ENCODE measurements at regions not wholly inside any gene's neighbourhood (a gene's known extent, or its start where the extent isn't known, plus 50 kb on each side); places are given as distances from the start of the nearest gene placed in this dataset.
A peak's percentile ranks its signal among the peaks of the same experiment; 100 is the strongest.

GRCh38 chr9:87290241-87291052 is 207.2 kb upstream of the DAPK1 start:
- no peak for DNase-seq

- DNase-seq: no peak
Observed at GRCh38 chr9:87292449-87293191, 205.0 kb upstream of the DAPK1 start.

- DNase-seq: no peak
Observed at GRCh38 chr9:87294126-87294525, 203.5 kb upstream of the DAPK1 start.

DNA sequence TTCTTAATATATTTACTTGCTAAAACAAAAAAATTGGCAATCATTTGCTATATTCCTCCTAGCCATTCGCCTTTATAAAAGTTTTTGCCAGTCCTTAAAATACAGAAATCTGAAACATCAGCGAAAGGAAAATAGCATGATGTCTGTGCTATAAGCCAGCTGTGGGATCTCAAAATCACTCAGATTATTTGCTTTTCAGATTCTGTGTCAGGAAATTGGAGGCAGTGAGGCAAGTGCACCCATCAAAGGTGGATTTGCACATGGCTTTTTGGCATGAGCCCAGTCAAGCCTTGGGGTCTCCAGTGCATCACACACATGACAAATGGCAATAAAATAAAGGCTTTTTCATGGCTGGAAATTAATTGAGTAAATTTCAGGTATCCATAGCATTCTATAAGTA is 196.8 kb upstream of the DAPK1 start:
- no peak for DNase-seq

GRCh38 chr9:87301371-87301770 is 196.3 kb upstream of the DAPK1 start:
- DNase-seq: no peak

- no peak for DNase-seq
Observed at GRCh38 chr9:87305151-87305550, 192.5 kb upstream of the DAPK1 start.

- DNase-seq: no peak
Observed at GRCh38 chr9:87306006-87306405, 191.7 kb upstream of the DAPK1 start.

DNA sequence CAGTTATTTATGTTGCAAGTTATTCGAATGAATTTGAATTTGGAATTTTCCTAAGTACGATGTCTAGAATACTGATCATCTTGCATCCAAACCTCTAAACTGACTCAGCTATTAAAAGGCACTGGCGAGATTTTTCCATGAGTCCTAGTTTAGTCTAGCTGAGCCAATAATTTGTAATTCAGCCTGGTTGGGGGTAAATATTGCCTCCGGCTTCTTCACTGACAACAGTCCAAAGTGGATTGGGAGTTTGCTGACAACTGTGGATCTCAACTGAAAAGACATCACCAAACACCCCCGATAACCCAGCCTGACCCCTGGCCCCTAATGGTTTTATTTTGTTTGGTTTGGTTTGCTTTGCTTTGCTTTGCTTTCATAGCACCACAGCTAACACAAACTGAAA is 189.8 kb upstream of the DAPK1 start:
- DNase-seq: no peak

DNA sequence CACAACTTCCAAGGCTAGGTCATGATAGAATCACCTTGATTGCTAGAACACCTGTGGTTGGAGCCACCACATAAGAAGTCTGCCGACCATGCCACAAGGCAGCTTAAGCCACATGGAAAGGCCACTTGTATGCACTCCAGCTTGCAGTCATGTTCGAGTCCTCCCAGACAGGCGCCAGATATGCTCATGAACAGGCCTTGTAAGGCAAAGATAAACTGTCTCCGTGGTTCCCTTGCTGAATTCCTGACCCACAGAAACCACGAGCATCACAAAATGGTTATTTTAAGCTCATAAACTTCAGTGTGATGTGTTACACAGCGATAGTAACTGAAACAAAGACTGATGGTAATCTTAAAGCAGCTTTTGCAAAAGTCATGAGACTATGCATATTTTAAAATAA is 188.4 kb upstream of the DAPK1 start:
- no peak for DNase-seq

GRCh38 chr9:87310827-87311523 is 186.7 kb upstream of the DAPK1 start:
- DNase-seq: no peak

DNA sequence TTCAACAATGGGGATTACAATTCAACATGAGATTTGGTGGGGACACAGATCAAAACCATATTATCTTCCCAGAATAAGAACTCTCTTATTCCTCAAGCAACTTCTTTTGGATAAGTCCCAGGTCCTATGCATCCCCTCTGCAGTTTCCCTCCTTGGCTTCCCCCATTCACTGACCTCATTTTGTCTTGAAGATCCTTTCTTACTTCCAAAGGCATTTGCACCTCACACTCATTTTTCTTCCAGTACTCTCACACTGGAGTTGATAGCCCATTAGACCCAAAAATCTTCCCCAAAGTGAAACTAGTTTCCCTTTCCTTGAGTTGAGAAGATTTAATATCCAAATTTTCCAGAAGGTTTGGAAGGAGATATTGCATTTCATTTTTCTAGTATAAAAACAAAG is 178.0 kb upstream of the DAPK1 start:
- DNase-seq: no peak

- DNase-seq: no peak
Observed at GRCh38 chr9:87320146-87320884, 177.4 kb upstream of the DAPK1 start.

DNA sequence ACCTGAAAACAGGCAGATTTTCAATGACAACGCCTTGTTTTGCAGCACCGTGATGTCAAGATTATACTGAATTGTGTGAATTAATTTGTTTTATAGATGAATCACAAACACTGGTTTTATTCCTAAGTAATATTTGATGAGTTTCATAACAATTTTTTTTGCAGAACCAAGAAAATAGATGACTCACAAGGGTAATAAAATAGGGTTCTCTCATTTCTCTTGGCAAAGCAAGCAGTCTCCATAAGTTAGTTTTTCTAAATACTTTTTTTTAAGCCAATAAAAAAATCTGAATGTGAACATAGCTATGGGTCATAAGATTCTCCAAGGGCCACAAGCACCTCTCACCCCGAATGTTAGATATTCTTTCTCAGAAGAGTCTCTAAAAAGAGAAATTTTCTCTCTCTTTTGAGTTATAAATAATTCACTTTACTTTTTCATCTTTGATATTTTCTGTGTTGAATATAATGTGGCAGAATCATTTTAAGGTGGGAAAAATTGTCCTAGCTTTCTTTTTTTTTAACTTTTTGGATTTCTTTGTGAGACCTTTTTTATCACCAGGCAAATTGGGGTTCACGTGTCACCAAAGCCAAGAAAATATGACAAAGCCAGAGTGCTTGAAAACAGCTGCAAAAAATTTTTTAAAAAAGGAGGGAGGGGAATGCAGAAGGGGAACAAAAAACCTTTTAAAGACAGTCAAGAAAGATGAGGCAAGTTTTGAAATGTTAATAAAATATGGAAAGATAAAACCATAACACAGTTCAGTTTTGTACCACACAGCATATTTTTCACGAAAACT is 174.6 kb upstream of the DAPK1 start:
- DNase-seq: no peak

DNA sequence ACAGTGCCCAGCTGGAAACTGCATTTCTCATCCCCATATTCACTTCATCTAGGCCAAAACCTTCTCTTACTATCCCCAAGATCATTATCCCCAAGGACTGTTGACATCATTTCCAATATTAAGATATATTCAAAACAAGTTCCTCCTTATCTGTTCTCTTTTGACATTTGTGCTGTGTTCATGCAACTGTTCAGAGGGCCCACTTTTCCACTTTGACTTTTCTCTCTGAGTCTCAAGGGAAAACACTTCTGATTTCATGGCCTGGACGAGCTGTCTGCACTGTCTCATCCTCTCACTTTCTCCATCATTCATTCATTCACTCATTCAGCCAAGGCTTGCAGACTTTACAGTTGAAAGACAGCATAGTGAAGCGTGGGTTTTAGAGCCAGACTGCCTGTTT is 173.7 kb upstream of the DAPK1 start:
- DNase-seq: no peak

DNA sequence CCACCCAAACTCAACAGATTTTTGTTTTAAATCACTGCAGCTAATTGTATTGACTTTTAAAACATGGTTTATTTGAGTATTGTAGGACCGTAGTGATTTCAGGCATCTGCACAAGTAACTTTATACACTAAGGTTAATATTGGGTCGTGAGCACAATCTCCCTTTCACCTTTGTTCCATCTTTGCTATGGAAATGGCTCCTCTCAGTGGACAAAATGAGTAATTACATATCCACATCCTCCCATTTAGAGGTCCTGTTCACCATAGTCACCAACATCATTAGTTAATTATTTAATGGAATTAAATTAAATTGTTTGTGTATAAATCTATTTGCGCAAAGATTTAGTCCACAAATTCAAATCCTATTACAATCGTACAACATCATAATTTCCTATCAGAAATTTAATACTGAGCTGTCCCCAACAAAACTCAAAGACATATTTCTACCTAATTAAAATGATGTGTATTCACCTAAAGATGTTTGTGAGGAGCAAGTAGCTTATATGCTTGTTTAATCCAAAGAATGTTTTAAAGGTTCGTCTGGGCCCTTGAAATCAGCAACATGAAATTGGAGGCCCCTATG is 173.0 kb upstream of the DAPK1 start:
- peak; percentile 1 to 40 for DNase-seq

GRCh38 chr9:87327575-87328125 is 170.0 kb upstream of the DAPK1 start:
- no peak for DNase-seq

DNA sequence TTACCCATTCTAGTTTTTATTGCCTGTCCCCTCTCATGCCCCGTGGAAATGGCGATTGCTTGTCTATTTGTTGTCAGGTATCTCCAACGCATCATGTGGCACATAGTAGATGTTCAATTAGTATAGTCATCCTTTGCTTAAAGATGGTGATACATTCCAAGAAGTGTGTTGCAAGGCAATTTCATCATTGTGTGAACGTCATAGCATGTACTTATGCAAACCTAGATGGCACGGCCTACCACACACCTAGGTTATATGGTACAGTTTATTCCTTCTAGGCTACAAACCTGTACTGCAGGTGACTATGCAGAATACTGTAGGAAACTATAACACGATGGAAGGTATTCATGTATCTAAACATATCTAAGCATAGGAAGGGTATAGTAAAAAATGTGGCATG is 163.9 kb upstream of the DAPK1 start:
- DNase-seq: no peak

DNA sequence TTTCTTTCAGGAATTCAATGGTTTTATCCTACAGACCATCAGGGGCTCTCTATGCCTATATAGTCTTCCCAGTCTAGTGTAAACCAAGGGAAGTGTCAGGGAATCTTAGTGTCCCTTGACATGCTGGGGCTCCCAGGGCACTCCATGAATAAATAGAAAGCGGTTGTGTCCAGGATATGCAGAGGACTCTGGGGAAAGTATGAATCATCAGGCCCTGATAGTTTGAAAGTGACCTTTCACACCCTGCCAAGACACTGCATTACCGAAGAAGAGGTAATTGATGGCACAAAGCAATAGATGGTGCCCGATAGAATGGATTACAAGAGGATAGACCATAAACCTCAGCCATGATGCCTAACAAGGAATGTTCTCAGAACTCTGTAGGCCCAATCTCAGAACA is 163.3 kb upstream of the DAPK1 start:
- DNase-seq: no peak

GRCh38 chr9:87336407-87336806 is 161.3 kb upstream of the DAPK1 start:
- peak; percentile 11 to 37 for DNase-seq

DNA sequence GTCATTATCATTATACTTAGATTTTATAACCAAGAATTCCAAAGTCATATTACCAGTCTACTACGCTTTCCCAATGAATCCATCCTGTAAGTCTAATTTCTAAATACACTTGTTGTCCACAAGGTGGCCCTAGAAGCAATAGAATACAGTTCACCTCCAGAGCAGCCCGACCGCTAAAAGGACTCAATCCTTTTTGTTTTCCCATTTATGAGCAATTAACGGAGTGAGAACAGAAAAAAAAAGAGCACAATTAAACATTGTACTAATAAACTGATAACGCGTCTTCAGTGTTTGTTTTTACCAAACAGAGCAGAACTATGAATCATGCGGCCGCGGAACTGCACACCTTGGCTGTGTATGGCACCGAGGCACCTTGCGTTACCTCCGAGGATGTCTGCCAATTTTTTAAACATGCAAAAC is 160.7 kb upstream of the DAPK1 start:
- DNase-seq: peak; percentile 16 to 64

GRCh38 chr9:87337335-87338087 is 160.2 kb upstream of the DAPK1 start:
- peak; percentile 12 to 69 for DNase-seq
